Upper lobe of left lung (tissue), 6 donors: ENCODE measurements at regions not wholly inside any gene's neighbourhood (a gene's known extent, or its start where the extent isn't known, plus 50 kb on each side); places are given as distances from the start of the nearest gene placed in this dataset.

Source experiments
- ATAC-seq, 2 donors: fragments of 200-7000 bp; cut with Tn5 transposase; one replicate each; pipeline ENCODE4 v1.9.1; 2022; ENCODE audit warnings: mild to moderate bottlenecking in 2 of 2, moderate library complexity in 2 of 2; ENCODE audit not compliant: low FRiP score in 2 of 2
- DNase-seq, 2 donors: peaks; one replicate each; pipeline ENCODE4 v3.0.0-alpha.2; 2019 to 2020
- H3K27ac ChIP-seq, 4 donors: fragments of 200-600 bp; sonication (generic); one replicate each; pipeline ENCODE4 v1.5.1; 2016 to 2019
- H3K27me3 ChIP-seq, 4 donors: fragments of 200-600 bp; sonication (generic); one replicate each; pipeline ENCODE4 v1.5.1; 2017 to 2019
- H3K36me3 ChIP-seq, 4 donors: fragments of 200-600 bp; sonication (generic); one replicate each; pipeline ENCODE4 v1.5.1; 2016 to 2019
- H3K4me1 ChIP-seq, 4 donors: fragments of 200-600 bp; sonication (generic); one replicate each; pipeline ENCODE4 v1.5.1; 2018 to 2019
- H3K4me3 ChIP-seq, 4 donors: fragments of 200-600 bp; sonication (generic); one replicate each; pipeline ENCODE4 v1.5.1; 2017 to 2019; ENCODE audit warnings: mild to moderate bottlenecking in 2 of 4, moderate library complexity in 1 of 4
- H3K9me3 ChIP-seq, 4 donors: fragments of 200-600 bp; sonication (generic); one replicate each; pipeline ENCODE4 v1.5.1; 2018 to 2019
- CTCF ChIP-seq, 6 experiments: fragments of 450-650 bp in 4 of 6; fragments of 200-600 bp in 2 of 6; sonication (generic) in 2 of 6; IDR thresholded peaks; one replicate each; pipeline ENCODE4 v1.5.1; 2016 to 2019; ENCODE audit warnings: antibody characterized with exemption in 6 of 6
- EP300 ChIP-seq, 4 donors: sonication (generic); formaldehyde crosslinking; IDR thresholded peaks; one replicate each; pipeline ENCODE4 v1.5.1; 2017; ENCODE audit warnings: antibody characterized with exemption in 4 of 4, control low read depth in 2 of 4
- POLR2A ChIP-seq, 4 donors: fragments of 450-650 bp; IDR thresholded peaks; one replicate each; pipeline ENCODE4 v1.5.1; 2016 to 2017; ENCODE audit warnings: antibody characterized with exemption in 4 of 4, mild to moderate bottlenecking in 2 of 4
- POLR2AphosphoS5 ChIP-seq, 2 donors: sonication (generic); formaldehyde crosslinking; IDR thresholded peaks; one replicate each; pipeline ENCODE4 v1.5.1; 2017; ENCODE audit warnings: antibody characterized with exemption in 2 of 2
- WGBS, 2 donors: methylation state at CpG; one replicate each; pipeline ENCODE4 v1.1.5; 2017 to 2018; 5-methylcytosine and 5-hydroxymethylcytosine counted together
- donor health status: DM: no; HTN: no; CAD: no; lungs with moderate emphysema.
- donor health status: DM: no; HTN: yes; CAD: no; lungs with severe emphysema.

GRCh38 chr7:16038906-16039305 is 352.4 kb upstream of the MEOX2 start:
- no peaks in the 10 kb centered on the region for H3K4me1 ChIP-seq
- H3K27me3 ChIP-seq: no peaks in the 10 kb centered on the region
- no peak overlapping the region for H3K4me3 ChIP-seq
- TF ChIP-seq EP300 (IDR thresholded peaks at IDR 0.05) (no peak), POLR2AphosphoS5 (IDR thresholded peaks at IDR 0.05) (no peak), CTCF (IDR thresholded peaks at IDR 0.05) (no peak), POLR2A (IDR thresholded peaks at IDR 0.05) (no peak)
- no peak for ATAC-seq
- 80 to 83% methylated on average over 3 of the region's 3 CpGs for WGBS, 2 donors
- DNase-seq: no peak
- H3K9me3 ChIP-seq: no peaks in the 10 kb centered on the region
- no peaks in the 10 kb centered on the region for H3K36me3 ChIP-seq
- no peak overlapping the region for H3K27ac ChIP-seq

- Histone ChIP-seq H3K4me3 (no peak overlapping the region), H3K27ac (no peak overlapping the region), H3K9me3 (no peaks in the 10 kb centered on the region), H3K4me1 (no peaks in the 10 kb centered on the region), H3K27me3 (no peaks in the 10 kb centered on the region), H3K36me3 (no peaks in the 10 kb centered on the region)
- TF ChIP-seq POLR2AphosphoS5 (IDR thresholded peaks at IDR 0.05) (no peak), EP300 (IDR thresholded peaks at IDR 0.05) (no peak), CTCF (IDR thresholded peaks at IDR 0.05) (no peak), POLR2A (IDR thresholded peaks at IDR 0.05) (no peak)
- ATAC-seq (no peak), DNase-seq (no peak)
- 43 to 66% methylated on average over 1 of the region's 1 CpG for WGBS, 2 donors
Measured at GRCh38 chr7:16035392-16035791, 348.9 kb upstream of the MEOX2 start.

- Histone ChIP-seq H3K27ac (no peak overlapping the region), H3K9me3 (no peaks in the 10 kb centered on the region), H3K4me3 (no peak overlapping the region), H3K36me3 (no peaks in the 10 kb centered on the region), H3K27me3 (no peaks in the 10 kb centered on the region), H3K4me1 (no peaks in the 10 kb centered on the region)
- ATAC-seq (no peak), DNase-seq (no peak)
- TF ChIP-seq POLR2A (IDR thresholded peaks at IDR 0.05): no peak
- no peak for TF ChIP-seq EP300 (IDR thresholded peaks at IDR 0.05)
- no peak for TF ChIP-seq POLR2AphosphoS5 (IDR thresholded peaks at IDR 0.05)
- no peak for TF ChIP-seq CTCF (IDR thresholded peaks at IDR 0.05)
- whole genome bisulfite sequencing, 2 donors: 100% methylated on average over 1 of the region's 1 CpG
Measured at GRCh38 chr7:16034866-16035265, 348.4 kb upstream of the MEOX2 start.

GRCh38 chr7:16034353-16034752 is 347.9 kb upstream of the MEOX2 start:
- Histone ChIP-seq H3K4me3 (no peak overlapping the region), H3K4me1 (no peaks in the 10 kb centered on the region), H3K27me3 (no peaks in the 10 kb centered on the region), H3K9me3 (no peaks in the 10 kb centered on the region), H3K27ac (no peak overlapping the region), H3K36me3 (no peaks in the 10 kb centered on the region)
- TF ChIP-seq POLR2AphosphoS5 (IDR thresholded peaks at IDR 0.05) (no peak), POLR2A (IDR thresholded peaks at IDR 0.05) (no peak), CTCF (IDR thresholded peaks at IDR 0.05) (no peak), EP300 (IDR thresholded peaks at IDR 0.05) (no peak)
- DNase-seq: no peak
- no peak for ATAC-seq
- WGBS, 2 donors: 96 to 97% methylated on average over 2 of the region's 2 CpGs

- DNase-seq: no peak
- Histone ChIP-seq H3K27ac (no peak overlapping the region), H3K9me3 (no peaks in the 10 kb centered on the region), H3K36me3 (no peaks in the 10 kb centered on the region), H3K4me3 (no peak overlapping the region), H3K27me3 (no peaks in the 10 kb centered on the region), H3K4me1 (peaks cover 0 to 9% (median 4%) of the 10 kb centered on the region in 4 donors)
- 55 to 63% methylated on average over 2 of the region's 2 CpGs for WGBS, 2 donors
- ATAC-seq: no peak
- TF ChIP-seq EP300 (IDR thresholded peaks at IDR 0.05): no peak
Measured at GRCh38 chr7:16033233-16033632, 346.8 kb upstream of the MEOX2 start.
